AG04449 (cell line): ENCODE measurements at regions not wholly inside any gene's neighbourhood (a gene's known extent, or its start where the extent isn't known, plus 50 kb on each side); places are given as distances from the start of the nearest gene placed in this dataset.

Experiments used
- CTCF ChIA-PET: fragments of 350-600 bp; formaldehyde crosslinking; extraction: SDS; loops from one replicate; lab custom pipeline; 2021; ENCODE audit warnings: antibody characterized with exemption; lab: Yijun Ruan, JAX
- POLR2A ChIA-PET: fragments of 400-600, 350-600 bp; formaldehyde crosslinking; extraction: SDS; loops from one replicate; lab custom pipeline; 2020; ENCODE audit warnings: antibody characterized with exemption, inconsistent platforms; lab: Yijun Ruan, JAX
- DNase-seq: peaks from one replicate; pipeline ENCODE4 v3.0.0-alpha.2; 2010; ENCODE audit warnings: low read depth, low spot score
- H3K4me3 ChIP-seq: 2 replicates; pipeline ENCODE4 v1.5.1; 2011; ENCODE audit warnings: low read depth, mild to moderate bottlenecking, control low read depth, low read length
- CTCF ChIP-seq: IDR thresholded peaks from one replicate; pipeline ENCODE4 v1.5.1; 2011; ENCODE audit warnings: mild to moderate bottlenecking, moderate library complexity, low read length, control low read depth, inconsistent platforms; ENCODE audit not compliant: insufficient read depth; ENCODE audit errors: missing control alignments

GRCh38 chr1:165067829-165068228 is 288.7 kb downstream of the LMX1A start:
- ChIA-PET POLR2A (no interaction called here), CTCF (no interaction called here)
- DNase-seq: no peak
- no peak for TF ChIP-seq CTCF
- no peak overlapping the region for H3K4me3 ChIP-seq

GRCh38 chr1:165063181-165063965 is 293.1 kb downstream of the LMX1A start:
- ChIA-PET CTCF (interaction anchor here (1.5 kb wide), 1 partner anchor 10 kb away, joined by 6 read pairs; no protein-coding TSS in a partner anchor), POLR2A (no interaction called here)
- no peak for DNase-seq
- H3K4me3 ChIP-seq: no peak overlapping the region
- TF ChIP-seq CTCF: no peak

- ChIA-PET POLR2A (no interaction called here), CTCF (interaction anchor here (1.5 kb wide), 1 partner anchor 11 kb away, joined by 6 read pairs; no protein-coding TSS in a partner anchor)
- no peak for TF ChIP-seq CTCF
- H3K4me3 ChIP-seq: no peak overlapping the region
- no peak for DNase-seq
Measured at GRCh38 chr1:165062346-165062745, 294.2 kb downstream of the LMX1A start.

GRCh38 chr1:165060285-165060793 is 296.2 kb downstream of the LMX1A start:
- DNase-seq: no peak
- ChIA-PET CTCF (no interaction called here), POLR2A (no interaction called here)
- TF ChIP-seq CTCF: no peak
- H3K4me3 ChIP-seq: no peak overlapping the region

GRCh38 chr1:165057956-165058355 is 298.6 kb downstream of the LMX1A start:
- no peak for TF ChIP-seq CTCF
- ChIA-PET CTCF (no interaction called here), POLR2A (no interaction called here)
- H3K4me3 ChIP-seq: no peak overlapping the region
- DNase-seq: no peak

- CTCF ChIA-PET: no interaction called here
- DNase-seq: no peak
- POLR2A ChIA-PET: no interaction called here
- no peak overlapping the region for H3K4me3 ChIP-seq
- no peak for TF ChIP-seq CTCF
Measured at GRCh38 chr1:165056914-165057313, 299.6 kb downstream of the LMX1A start.
